ENCODE measurements at regions not wholly inside any gene's neighbourhood (a gene's known extent, or its start where the extent isn't known, plus 50 kb on each side); places are given as distances from the start of the nearest gene placed in this dataset.

DNA sequence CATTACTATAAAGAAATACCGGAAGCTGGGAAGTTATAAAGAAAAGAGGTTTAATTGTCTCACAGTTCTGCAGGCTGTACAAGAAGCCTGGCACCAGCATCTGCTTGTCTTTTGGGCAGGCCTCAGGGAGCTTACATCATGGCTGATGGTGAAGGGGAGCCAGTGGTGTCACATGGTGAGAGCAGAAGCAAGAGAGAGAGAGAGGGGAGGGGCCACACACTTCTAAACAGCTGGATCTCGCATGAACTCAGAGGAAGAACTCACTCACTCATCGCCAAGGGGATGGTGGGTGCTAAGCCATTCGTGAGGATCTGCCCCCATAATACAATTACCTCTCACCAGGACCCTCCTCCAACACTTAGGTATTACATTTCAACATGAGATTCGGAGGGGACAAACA lies 51.8 kb upstream of the ANKRD34C start:
- no peak for DNase-seq (ENCODE audit: low spot score)

DNA sequence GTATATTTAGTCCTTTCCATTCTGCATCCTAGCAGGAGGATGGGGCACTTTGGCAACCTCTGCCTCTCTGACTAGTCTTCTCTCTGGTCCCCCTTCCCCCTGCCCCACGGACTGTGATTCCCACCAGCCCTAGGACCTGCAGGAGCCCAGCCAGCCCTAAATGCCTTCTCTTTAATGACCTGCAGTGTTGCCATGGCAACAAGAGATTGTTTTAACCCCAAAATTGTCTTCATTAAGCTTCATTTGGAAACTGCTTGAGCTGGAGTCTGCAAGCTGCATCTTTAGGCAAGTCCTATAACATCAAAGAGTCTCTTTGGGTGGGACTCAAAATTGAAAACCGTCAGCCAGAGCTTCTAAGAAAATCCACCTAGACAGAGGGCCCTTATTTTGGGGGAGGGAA lies 59.7 kb upstream of the ANKRD34C start:
- no peak for DNase-seq (ENCODE audit: low spot score)

DNA sequence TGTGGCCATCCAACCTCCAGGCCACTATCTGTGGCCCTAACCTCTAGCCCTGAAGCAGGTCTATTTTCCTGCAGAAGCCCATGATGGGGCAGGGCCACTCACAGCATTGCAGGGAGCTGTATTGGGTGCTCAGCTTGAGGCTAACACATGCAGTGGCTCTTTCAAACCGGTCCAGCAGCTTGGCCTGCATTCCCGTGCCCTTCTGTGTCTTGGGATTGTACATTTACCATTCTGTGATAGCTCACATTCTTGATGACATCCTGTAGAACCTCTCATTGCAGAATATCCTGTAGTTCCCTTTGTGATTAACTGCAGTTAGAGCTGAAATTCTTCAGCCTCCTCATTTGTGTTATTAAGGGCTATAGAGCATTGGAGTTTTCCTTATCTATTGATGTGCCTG lies 60.8 kb upstream of the ANKRD34C start:
- DNase-seq (ENCODE audit: low spot score), result no peak

DNA sequence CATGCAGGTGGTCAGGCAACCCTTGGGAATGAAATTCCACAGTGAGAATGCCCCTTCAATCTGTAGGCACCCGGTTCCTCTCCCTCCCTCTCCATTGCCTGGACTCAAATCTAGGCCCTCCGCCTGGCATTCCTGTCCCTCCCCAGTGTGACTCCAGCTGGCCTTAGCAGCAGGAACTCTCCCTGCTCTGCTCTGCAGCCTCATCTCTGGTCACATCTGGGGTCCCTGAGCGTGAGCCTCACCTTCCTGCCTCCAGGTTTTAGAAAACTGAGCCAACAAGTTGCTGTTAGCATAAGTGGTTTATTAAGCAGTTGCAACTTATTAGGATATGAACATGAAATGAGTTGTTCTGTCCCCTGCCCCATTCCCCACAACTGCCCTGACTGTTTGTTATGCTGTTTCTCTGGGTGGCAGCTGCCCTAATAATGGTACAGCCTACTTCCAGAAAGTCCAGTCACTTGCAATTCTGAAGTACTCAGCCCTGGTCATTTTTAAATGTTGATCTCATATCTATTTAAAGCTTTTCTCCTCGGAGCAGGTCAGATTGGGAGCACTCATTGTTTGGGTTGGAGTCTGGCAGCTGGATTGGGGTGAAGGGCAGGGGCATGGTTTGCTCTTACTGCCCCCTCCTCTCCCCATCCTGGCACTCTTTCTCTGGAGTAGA lies 63.0 kb upstream of the ANKRD34C start:
- DNase-seq (ENCODE audit: low spot score), result no peak

- peak; percentile 16 for DNase-seq (ENCODE audit: low spot score)
These were observed 63.8 kb upstream of the ANKRD34C start for GRCh38 chr15:79218588-79219200.

- no peak for DNase-seq (ENCODE audit: low spot score)
These were observed 68.9 kb upstream of the ANKRD34C start for GRCh38 chr15:79213650-79214049.

- DNase-seq (ENCODE audit: low spot score), result no peak
These were observed 69.8 kb upstream of the ANKRD34C start for GRCh38 chr15:79212589-79213157.

DNA sequence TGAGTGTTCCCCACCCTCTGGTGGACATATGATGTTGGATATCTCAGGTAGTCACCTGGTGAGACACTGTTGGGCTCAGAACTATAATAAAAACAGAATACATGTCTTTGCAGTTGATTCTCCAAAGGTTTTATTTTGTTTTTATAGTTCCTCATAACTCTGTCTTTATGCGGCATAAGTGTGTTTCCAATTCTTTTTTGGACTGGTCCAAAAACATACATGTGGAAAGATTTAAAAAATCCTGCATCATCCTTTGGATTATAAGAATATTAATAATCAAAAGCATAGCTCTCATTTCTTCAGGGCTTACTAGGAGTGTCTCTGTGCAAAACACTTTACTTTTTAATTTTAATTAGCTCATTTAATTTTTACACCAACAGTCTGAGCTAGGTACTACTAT lies 71.0 kb upstream of the ANKRD34C start:
- no peak for DNase-seq (ENCODE audit: low spot score)

- DNase-seq (ENCODE audit: low spot score), result no peak
These were observed 72.8 kb upstream of the ANKRD34C start for GRCh38 chr15:79209690-79210089.

GRCh38 chr15:79209116-79209515 lies 73.4 kb upstream of the ANKRD34C start:
- DNase-seq (ENCODE audit: low spot score), result no peak

- DNase-seq (ENCODE audit: low spot score), result no peak
These were observed 74.3 kb upstream of the ANKRD34C start for GRCh38 chr15:79208179-79208578.

DNA sequence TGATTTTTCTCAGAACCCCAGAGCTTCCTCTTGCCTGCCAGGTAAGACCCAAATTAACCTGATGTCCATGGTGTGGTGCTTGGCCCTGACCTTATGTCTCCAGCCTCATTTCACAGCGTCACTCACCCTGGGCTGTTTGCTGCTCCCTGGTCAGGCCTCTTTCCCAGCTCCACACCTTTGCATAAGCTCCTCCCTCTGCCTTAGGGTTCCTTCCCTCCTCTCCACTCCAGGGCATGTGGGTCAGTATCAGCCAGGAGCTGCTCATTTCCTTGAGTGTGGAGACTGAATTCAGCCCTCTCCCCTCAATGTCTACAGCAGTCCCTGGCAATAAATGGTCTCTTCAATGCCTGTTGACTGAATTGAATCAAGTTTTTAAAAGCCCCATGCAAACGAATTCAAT lies 75.6 kb upstream of the ANKRD34C start:
- DNase-seq (ENCODE audit: low spot score), result no peak

- DNase-seq (ENCODE audit: low spot score), result no peak
These were observed 77.4 kb upstream of the ANKRD34C start for GRCh38 chr15:79204886-79205675.

GRCh38 chr15:79198461-79198860 lies 84.1 kb upstream of the ANKRD34C start:
- DNase-seq (ENCODE audit: low spot score), result no peak

GRCh38 chr15:79197285-79197684 lies 85.2 kb upstream of the ANKRD34C start:
- no peak for DNase-seq (ENCODE audit: low spot score)

GRCh38 chr15:79195802-79196201 lies 86.7 kb upstream of the ANKRD34C start:
- no peak for DNase-seq (ENCODE audit: low spot score)

GRCh38 chr15:79195239-79195638 lies 87.3 kb upstream of the ANKRD34C start:
- no peak for DNase-seq (ENCODE audit: low spot score)

GRCh38 chr15:79194386-79194785 lies 88.1 kb upstream of the ANKRD34C start:
- DNase-seq (ENCODE audit: low spot score), result no peak

GRCh38 chr15:79193549-79193948 lies 89.0 kb upstream of the ANKRD34C start:
- no peak for DNase-seq (ENCODE audit: low spot score)

GRCh38 chr15:79193103-79193502 lies 89.4 kb upstream of the ANKRD34C start:
- DNase-seq (ENCODE audit: low spot score), result no peak

DNA sequence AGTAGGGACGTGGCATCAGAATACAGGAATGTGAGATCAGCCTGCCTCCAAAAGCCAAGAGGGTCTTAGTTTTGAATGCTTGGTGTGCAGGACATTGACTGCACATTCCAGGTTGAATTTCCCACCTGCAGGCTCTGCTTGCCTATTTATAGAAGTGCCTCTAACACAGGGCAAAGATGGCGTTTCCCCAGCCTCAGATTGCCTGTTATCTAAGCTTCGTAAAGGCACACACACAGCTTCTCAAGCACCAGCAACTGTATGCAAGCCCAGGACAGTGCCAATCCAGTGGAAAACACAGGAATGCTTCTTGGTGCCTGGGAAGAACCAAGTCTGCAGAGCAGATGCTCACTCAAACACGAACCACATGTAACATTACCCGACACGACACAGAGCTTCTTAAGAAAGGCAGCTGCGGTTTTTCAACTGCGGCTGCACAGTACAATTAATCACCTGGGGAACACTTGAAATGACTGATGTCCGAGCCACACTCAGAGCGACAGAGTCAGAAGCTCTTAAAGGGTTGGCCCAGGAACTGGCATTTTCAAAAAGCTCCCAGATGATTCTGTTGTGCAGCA lies 90.0 kb upstream of the ANKRD34C start:
- peak; percentile 27 for DNase-seq (ENCODE audit: low spot score)

GRCh38 chr15:79190093-79190492 lies 92.4 kb upstream of the ANKRD34C start:
- DNase-seq (ENCODE audit: low spot score), result no peak
